GM12891 (cell line): ENCODE measurements at regions not wholly inside any gene's neighbourhood (a gene's known extent, or its start where the extent isn't known, plus 50 kb on each side); places are given as distances from the start of the nearest gene placed in this dataset.

Source experiments
- POLR2A ChIP-seq: IDR thresholded peaks from 2 replicates; pipeline ENCODE4 v1.6.1; 2011; ENCODE audit warnings: low read depth, low read length, control low read depth
- POLR2AphosphoS5 ChIP-seq: IDR thresholded peaks from 2 replicates; pipeline ENCODE4 v1.6.1; 2011; ENCODE audit warnings: low read depth, low read length, control low read depth
- SPI1 ChIP-seq: IDR thresholded peaks from 2 replicates; pipeline ENCODE4 v1.6.1; 2011; ENCODE audit warnings: low read depth, low read length, control low read depth
- TAF1 ChIP-seq: IDR thresholded peaks from 2 replicates; pipeline ENCODE4 v1.6.1; 2011; ENCODE audit warnings: low read depth, low read length, control low read depth

DNA sequence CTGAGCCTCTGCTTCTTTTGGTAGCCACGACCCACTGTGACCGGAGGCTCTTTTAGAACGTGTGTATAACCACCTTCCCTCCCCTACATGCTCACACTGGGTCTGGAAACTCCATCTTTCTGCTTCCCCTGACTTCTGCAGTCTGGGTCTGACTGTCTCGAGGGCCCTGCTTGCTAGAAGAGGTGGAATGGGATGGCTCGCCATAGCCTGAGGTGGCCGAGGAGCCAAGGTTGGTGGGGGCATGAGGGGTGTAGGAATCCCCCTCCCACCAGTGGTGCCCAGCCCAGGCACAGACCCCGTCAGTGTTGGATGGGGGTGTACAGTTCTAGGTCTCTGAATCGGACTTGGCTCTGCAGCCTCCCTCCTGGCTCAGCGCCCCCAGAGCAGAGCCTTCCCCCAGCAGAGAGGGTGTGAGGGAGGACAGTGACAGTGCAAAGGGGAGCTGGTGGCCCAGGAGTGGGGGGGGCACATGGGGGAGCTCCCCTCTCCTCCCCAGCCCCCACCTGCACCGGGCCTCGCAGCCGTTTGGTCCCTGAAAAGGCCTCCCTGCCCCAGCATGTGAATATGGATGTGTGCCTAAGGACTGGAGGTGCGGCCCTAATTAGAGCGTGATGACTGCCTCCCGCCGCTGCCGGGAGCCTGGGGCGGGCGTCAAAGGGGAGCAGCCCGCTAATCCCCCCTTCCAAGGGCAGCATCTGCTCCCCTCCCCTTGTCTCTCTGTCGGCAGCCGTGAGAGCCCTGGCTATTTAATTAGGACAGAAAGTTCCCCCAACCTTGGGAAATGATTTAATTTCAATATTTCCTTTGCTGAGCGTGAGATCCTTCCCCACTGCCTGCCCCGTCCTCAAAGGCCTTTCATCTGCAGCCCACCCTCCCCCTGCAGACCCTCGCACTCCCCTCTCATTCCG, 196.2 kb upstream of the C14orf180 start:
- TF ChIP-seq POLR2AphosphoS5 (no peak), TAF1 (no peak), SPI1 (no peak), POLR2A (no peak)
